ENCODE measurements at regions not wholly inside any gene's neighbourhood (a gene's known extent, or its start where the extent isn't known, plus 50 kb on each side); places are given as distances from the start of the nearest gene placed in this dataset.

DNA sequence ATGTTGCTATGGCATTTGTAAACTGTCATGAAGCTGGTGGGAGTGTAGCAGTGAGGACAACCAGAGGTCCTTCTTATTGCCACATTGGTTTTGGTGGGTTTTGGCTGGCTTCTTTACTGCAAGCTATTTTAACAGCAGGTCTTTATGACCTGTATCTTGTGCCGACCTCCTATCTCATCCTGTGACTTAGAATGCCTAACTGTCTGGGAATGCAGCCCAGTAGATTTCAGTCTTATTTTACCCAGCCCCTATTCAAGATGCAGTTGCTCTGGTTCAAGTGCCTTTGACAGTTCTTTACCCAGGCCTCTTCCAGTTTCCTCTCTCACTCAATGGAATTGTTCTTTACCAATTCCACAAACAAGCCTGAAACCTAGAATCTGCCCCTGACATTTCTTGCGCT, 145.1 kb downstream of the KCNE4 start:
- Mint-ChIP-seq H3K4me3 (no peak overlapping the region), H3K27me3 (peaks cover 0 to 1% of the 10 kb centered on the region in 2 donors), H3K36me3 (no peaks in the 10 kb centered on the region), H3K27ac (no peak overlapping the region), H3K9me3 (peaks cover 14% of the 10 kb centered on the region), H3K4me1 (ENCODE audit: low read depth in 2 of 2) (no peaks in the 10 kb centered on the region)
- DNase-seq (ENCODE audit: low spot score) (no peak), ATAC-seq (no peak)

DNA sequence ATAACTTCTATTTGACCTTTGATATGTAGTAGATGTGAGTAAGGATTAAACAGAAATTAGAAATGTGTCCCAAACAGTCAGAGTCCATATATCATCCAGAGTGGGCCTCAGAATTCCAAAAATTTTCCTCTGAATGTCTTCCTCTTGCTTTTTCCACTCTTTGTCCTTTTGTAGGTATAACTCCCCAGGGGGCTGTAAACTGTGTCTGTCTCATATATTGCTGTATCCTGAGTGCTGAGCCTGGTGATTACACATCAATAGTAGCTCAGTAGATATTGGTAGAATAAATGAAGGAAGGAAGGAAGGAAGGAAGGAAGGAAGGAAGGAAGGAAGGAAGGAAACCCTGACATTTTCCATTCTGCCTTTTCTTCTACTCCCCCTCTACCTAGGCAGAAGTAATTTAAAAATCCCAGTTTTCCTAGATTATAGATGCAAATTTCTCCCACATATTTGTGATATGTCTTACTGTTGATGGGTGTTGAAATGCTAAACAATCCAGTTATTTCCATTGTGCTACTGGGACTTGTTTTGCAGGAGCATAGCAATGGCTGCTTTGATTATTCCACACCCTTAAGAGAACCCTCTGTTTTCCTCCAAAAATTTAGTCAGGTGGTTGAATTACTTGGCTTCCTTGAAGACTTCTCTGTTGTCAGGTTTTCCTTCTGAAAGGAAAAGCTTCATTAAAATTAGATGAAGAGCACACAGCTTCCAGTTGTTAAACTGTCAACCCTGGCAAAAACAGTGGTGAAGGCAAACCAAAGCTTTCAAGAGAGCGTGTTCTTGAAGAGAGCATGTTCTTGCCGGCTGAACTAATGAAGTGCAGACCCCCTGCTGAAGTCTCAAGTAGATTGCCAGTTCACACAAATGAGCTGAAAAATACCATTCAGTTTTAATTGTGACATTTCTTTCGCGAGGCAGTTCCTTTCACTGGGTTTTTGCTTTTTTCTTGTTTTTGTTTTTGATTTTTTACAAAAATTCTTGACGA, 147.8 kb downstream of the KCNE4 start:
- Mint-ChIP-seq H3K36me3 (no peaks in the 10 kb centered on the region), H3K4me3 (no peak overlapping the region), H3K9me3 (peaks cover 12% of the 10 kb centered on the region), H3K4me1 (ENCODE audit: low read depth in 2 of 2) (no peaks in the 10 kb centered on the region), H3K27ac (no peak overlapping the region), H3K27me3 (no peaks in the 10 kb centered on the region)
- ATAC-seq (no peak), DNase-seq (ENCODE audit: low spot score) (no peak)

- Mint-ChIP-seq H3K36me3 (peaks cover 4% of the 10 kb centered on the region), H3K9me3 (peaks cover 20% of the 10 kb centered on the region), H3K4me3 (no peak overlapping the region), H3K27me3 (no peaks in the 10 kb centered on the region), H3K27ac (no peak overlapping the region), H3K4me1 (ENCODE audit: low read depth in 2 of 2) (no peaks in the 10 kb centered on the region)
- DNase-seq (ENCODE audit: low spot score) (no peak), ATAC-seq (no peak)
Observed at GRCh38 chr2:223203971-223204929, 152.3 kb downstream of the KCNE4 start.

GRCh38 chr2:223210489-223210888, 158.5 kb downstream of the KCNE4 start:
- DNase-seq (ENCODE audit: low spot score) (no peak), ATAC-seq (no peak)
- H3K27ac Mint-ChIP-seq, result no peak overlapping the region
- no peaks in the 10 kb centered on the region for H3K4me1 Mint-ChIP-seq (ENCODE audit: low read depth in 2 of 2)
- peaks cover 11% of the 10 kb centered on the region for H3K36me3 Mint-ChIP-seq
- no peaks in the 10 kb centered on the region for H3K27me3 Mint-ChIP-seq
- no peak overlapping the region for H3K4me3 Mint-ChIP-seq
- H3K9me3 Mint-ChIP-seq, result peaks cover 16% of the 10 kb centered on the region

DNA sequence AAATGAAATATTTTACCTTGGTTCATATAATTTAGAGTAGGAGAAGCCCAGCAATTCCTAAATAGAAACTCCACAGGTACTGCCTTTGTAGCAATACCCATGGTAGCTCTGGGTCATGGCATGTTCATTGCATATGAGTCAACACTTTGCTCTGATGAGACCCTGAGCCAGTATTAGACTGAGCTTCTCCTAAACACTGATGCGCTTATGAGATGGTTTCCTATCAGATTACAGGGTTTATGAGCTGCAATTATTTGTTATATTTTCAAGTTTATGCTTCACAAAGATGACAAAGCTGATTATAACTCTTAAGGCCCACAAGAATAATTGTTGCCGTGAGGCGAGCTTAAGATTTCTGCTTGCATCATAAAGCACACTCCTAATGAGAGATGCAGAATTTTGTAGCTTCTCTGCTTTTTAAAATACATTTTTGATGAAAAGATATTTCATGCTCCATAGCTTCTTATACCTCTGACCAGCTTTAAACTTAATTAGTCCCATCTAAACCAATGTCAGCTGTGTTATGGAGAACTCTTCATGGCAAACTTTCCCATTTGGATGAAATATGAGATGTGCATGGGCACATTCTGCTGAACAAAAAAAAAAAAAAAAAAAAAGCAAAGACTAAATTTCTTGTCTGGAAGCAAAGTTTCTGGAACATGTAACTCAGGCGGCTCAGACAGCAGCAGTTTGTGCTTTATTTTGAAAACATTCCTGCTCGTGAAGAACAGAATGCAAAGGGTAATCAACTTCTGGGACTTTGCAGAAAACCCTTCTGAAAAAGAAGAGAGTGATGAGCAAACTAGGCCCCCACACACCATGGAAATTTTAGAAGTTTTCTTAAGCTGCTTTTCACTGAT, 162.6 kb downstream of the KCNE4 start:
- DNase-seq (ENCODE audit: low spot score), result no peak
- no peak for ATAC-seq
- H3K4me3 Mint-ChIP-seq, result no peak overlapping the region
- no peaks in the 10 kb centered on the region for H3K4me1 Mint-ChIP-seq (ENCODE audit: low read depth in 2 of 2)
- H3K27ac Mint-ChIP-seq, result no peak overlapping the region
- peaks cover 4% of the 10 kb centered on the region for H3K9me3 Mint-ChIP-seq
- H3K27me3 Mint-ChIP-seq, result no peaks in the 10 kb centered on the region
- H3K36me3 Mint-ChIP-seq, result peaks cover 6% of the 10 kb centered on the region

GRCh38 chr2:223215254-223215516, 163.2 kb downstream of the KCNE4 start:
- Mint-ChIP-seq H3K4me1 (ENCODE audit: low read depth in 2 of 2) (no peaks in the 10 kb centered on the region), H3K27ac (no peak overlapping the region), H3K4me3 (no peak overlapping the region), H3K27me3 (no peaks in the 10 kb centered on the region), H3K36me3 (peaks cover under 1% of the 10 kb centered on the region), H3K9me3 (peaks cover 4% of the 10 kb centered on the region)
- DNase-seq (ENCODE audit: low spot score) (no peak), ATAC-seq (no peak)

GRCh38 chr2:223217373-223217772, 165.4 kb downstream of the KCNE4 start:
- no peak overlapping the region for H3K4me3 Mint-ChIP-seq
- no peak for ATAC-seq
- no peaks in the 10 kb centered on the region for H3K9me3 Mint-ChIP-seq
- no peaks in the 10 kb centered on the region for H3K4me1 Mint-ChIP-seq (ENCODE audit: low read depth in 2 of 2)
- no peaks in the 10 kb centered on the region for H3K27me3 Mint-ChIP-seq
- no peaks in the 10 kb centered on the region for H3K36me3 Mint-ChIP-seq
- no peak overlapping the region for H3K27ac Mint-ChIP-seq
- DNase-seq (ENCODE audit: low spot score), result no peak

GRCh38 chr2:223218587-223219178, 166.7 kb downstream of the KCNE4 start:
- H3K4me3 Mint-ChIP-seq, result no peak overlapping the region
- no peaks in the 10 kb centered on the region for H3K36me3 Mint-ChIP-seq
- H3K9me3 Mint-ChIP-seq, result no peaks in the 10 kb centered on the region
- ATAC-seq (no peak), DNase-seq (ENCODE audit: low spot score) (no peak)
- no peaks in the 10 kb centered on the region for H3K4me1 Mint-ChIP-seq (ENCODE audit: low read depth in 2 of 2)
- no peaks in the 10 kb centered on the region for H3K27me3 Mint-ChIP-seq
- no peak overlapping the region for H3K27ac Mint-ChIP-seq

DNA sequence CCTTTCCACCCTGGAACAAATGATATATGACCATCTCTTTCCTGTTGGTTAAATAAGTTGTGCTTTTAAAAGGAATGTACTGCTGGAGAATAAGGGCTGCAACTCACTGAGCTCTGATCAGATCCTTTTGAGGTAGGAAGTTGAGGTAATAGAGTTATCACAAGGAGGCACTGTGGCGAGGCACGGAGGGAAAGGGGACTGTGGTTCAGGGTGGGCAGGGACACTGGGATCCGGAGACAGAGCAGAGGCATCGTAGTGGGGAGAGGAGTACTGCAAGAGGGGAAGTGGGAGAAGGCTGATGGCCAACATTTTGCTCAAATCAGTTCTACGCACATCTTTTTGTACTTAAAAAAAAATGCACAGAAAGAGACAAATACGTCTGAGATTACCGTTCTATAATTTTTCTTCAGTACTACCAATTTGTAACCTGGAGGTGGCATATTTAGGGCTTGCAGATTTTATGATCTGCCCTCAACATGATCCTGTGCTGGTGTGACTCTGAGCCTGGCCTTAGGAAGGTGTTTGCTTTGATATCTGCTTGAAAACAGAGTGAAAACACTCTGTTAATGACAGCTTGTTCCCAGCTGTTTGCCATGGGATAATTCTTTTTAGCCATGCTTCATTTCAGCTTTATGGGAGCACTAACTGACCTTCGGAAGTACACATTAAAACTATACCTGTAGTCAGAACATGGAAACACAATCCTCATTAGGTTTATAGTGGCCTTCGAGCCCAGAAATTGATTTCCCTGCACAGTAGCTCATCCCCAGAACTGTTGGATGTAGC, 168.1 kb downstream of the KCNE4 start:
- Mint-ChIP-seq H3K4me3 (no peak overlapping the region), H3K27ac (no peak overlapping the region), H3K9me3 (no peaks in the 10 kb centered on the region), H3K4me1 (ENCODE audit: low read depth in 2 of 2) (no peaks in the 10 kb centered on the region), H3K27me3 (no peaks in the 10 kb centered on the region), H3K36me3 (no peaks in the 10 kb centered on the region)
- DNase-seq (ENCODE audit: low spot score) (no peak), ATAC-seq (no peak)

- ATAC-seq (no peak), DNase-seq (ENCODE audit: low spot score) (no peak)
- Mint-ChIP-seq H3K9me3 (no peaks in the 10 kb centered on the region), H3K4me3 (no peak overlapping the region), H3K27me3 (no peaks in the 10 kb centered on the region), H3K4me1 (ENCODE audit: low read depth in 2 of 2) (no peaks in the 10 kb centered on the region), H3K27ac (no peak overlapping the region), H3K36me3 (no peaks in the 10 kb centered on the region)
Observed at GRCh38 chr2:223220658-223220925, 168.6 kb downstream of the KCNE4 start.

DNA sequence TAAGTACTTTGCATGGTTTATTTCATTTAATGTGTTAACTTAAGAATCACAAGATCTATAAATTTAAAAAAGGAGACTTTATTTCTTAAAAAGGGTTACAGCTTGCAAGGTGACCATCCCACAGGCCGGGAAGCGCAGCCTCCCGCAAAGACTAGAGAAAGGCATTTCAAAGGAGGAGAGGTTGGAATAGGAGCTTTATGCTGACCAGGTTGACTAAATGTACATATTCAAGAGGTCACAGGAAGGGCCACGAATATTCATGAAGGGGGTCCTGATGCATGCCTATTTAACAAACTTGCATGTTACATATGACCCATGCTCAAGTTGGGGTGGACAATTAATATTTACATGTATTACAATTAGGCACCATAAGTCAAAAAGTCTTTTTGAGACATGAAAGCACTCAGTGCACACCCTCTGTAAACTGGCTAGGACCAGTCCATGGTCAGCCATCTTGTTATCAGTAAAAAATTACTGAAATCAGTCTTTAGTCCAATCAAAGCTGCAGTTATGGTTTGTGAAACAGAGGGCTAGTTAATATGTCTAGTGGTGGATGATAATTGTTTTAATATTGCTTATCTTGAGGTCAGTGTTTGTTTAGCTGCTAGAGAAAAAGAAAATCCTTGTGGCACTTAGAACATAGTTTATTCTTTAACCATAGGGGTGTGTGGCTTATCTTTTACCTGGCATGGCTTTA, 169.3 kb downstream of the KCNE4 start:
- Mint-ChIP-seq H3K9me3 (peaks cover 2% of the 10 kb centered on the region), H3K4me1 (ENCODE audit: low read depth in 2 of 2) (no peaks in the 10 kb centered on the region), H3K27me3 (no peaks in the 10 kb centered on the region), H3K4me3 (no peak overlapping the region), H3K36me3 (no peaks in the 10 kb centered on the region), H3K27ac (no peak overlapping the region)
- ATAC-seq, result no peak
- no peak for DNase-seq (ENCODE audit: low spot score)

GRCh38 chr2:223222397-223222796, 170.4 kb downstream of the KCNE4 start:
- Mint-ChIP-seq H3K36me3 (no peaks in the 10 kb centered on the region), H3K9me3 (peaks cover 4% of the 10 kb centered on the region), H3K4me3 (no peak overlapping the region), H3K27me3 (no peaks in the 10 kb centered on the region), H3K4me1 (ENCODE audit: low read depth in 2 of 2) (no peaks in the 10 kb centered on the region), H3K27ac (no peak overlapping the region)
- DNase-seq (ENCODE audit: low spot score), result no peak
- no peak for ATAC-seq

Data from natural killer cell treated with Interleukin-12 subunit alpha and Interleukin-12 subunit beta and Interleukin-15 and Interleukin-18, amount 100 ng/mL, for 72 hours (primary cell).